ENCODE measurements at regions not wholly inside any gene's neighbourhood (a gene's known extent, or its start where the extent isn't known, plus 50 kb on each side); places are given as distances from the start of the nearest gene placed in this dataset.

DNA sequence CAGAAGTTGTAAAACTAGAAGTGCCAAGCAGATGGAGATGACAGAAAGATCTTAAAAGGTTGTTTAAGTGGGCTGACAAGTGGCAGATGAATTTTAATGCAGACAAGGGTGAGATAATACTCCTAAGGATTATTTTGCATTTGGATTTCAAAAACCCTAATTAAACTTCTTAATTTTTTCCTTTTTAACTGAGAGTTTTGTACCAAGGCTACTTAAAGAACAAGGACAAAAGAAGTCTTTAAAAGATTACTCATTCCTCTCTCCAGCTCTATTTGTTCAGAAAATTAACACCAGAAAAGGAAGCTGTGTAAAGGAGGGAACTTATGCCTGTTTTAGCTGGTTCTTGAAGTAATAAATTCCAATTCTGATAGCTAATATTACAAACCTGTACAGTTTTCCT lies 275.4 kb downstream of the ETNK1 start:
- DNase-seq (ENCODE audit: low read depth in 2 of 2): no peak

DNA sequence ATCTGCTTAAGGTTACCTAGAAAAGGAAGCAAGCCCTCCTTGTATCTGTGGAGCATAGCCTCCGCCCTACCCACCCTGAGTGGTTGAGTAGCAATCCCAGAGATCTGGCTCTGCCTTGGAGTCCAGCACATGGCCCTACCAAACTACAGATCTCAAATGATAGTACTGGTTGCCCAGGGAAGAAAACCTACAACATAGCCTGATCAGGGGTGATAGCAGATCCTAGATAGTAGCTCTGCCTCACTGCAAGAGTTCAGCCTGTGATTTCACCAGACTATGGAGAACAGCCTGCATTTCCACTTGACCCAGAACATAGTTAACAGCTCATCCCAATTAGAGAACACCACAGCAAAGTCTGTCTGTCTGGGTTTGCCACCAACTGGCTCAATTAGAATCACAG lies 279.5 kb downstream of the ETNK1 start:
- DNase-seq (ENCODE audit: low read depth in 2 of 2): no peak

DNA sequence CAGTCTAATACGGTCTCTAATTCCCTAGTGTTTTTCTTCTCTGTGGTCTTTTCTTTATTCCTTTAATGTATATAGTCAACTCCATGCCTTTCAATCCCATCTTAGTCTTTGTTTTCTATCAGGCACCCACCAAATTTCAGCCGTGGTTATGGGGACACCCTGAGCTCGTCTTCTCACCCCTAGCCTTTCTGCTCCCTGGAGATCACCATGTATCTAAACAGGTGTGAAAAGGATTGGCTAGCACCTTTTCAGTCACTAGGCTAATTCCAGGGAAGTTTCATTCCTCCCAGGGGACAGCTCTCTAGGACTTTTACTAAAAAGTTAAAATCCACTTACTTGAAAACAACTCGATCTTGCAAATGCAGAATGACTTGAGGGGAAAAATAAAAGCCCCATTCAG lies 291.3 kb downstream of the ETNK1 start:
- DNase-seq (ENCODE audit: low read depth in 2 of 2): no peak

DNA sequence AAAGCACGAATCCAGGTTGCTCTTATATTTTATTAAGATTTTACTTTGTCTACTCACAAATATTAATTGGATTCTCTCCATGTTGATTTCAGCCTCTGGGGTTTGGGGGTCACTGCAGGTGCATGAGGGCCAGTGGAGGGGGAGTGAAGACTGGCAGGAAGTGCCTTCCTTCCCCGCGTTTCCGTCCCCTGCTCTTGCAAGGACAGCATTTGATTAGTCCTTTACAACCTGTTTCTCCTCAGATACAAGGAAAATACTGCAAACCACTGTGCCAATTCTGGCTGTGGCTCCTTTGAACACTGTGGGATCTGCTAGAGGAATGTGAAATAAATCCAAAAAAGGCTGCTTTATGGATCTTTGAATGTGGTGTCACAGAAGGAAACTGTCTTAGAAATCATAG lies 291.8 kb downstream of the ETNK1 start:
- no peak for DNase-seq (ENCODE audit: low read depth in 2 of 2)

DNA sequence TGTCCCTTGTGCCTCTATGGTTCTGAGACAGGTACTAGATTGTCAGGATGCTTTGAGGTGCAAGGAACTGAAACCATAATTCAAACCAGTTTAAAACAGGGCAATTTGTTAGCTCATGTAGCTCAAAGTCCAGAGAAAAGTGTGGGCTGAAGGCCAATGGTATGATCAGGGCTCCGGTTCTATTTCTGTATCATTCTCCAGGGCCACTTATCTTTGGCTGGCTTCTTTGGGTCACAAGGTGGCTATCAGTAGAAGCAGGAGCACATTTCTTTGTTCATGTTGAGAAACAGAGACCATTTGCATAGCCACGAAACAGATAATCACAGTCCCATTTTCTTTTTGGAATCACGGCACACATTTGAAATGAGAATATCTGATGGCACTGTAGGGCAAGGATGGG lies 294.9 kb downstream of the ETNK1 start:
- DNase-seq (ENCODE audit: low read depth in 2 of 2): no peak

DNA sequence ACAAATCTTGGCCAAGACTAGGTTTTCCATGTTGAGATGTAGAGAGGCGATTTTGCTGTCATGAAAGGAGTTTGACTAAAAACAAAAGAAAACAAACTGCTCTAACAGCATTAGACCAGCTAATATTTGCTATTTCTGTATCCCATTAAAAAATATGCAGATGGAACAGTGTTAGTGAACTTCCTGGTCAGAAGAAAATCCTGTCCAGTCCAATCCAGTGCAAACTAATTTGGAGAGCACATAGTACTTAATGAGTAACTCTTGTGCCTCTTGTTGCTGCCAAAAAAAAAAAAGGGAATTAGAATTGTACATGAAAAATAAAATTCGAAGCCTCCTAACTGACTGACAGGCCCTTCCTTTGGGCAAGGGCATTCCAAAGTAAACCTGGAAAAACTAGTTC lies 298.8 kb downstream of the ETNK1 start:
- DNase-seq (ENCODE audit: low read depth in 2 of 2): no peak

DNA sequence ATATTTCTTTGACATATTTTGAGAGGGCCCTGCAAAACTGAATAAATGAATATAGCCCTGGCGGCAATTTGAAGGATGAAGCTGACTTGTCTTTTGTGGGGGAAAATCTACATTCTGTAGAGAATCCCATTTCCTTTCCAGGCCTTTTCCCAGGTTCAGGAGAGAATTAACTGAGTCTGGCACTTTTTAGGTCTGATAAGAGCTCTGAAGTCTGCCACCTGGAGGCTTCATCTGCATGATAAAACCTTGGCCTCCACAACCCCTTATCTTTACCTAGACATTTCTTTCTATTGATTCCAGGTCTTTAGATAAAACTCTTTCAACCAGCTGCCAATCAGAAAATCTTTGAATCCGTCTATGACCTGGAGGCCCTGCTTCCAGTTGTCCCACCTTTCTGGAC lies 299.4 kb downstream of the ETNK1 start:
- DNase-seq (ENCODE audit: low read depth in 2 of 2): no peak

DNA sequence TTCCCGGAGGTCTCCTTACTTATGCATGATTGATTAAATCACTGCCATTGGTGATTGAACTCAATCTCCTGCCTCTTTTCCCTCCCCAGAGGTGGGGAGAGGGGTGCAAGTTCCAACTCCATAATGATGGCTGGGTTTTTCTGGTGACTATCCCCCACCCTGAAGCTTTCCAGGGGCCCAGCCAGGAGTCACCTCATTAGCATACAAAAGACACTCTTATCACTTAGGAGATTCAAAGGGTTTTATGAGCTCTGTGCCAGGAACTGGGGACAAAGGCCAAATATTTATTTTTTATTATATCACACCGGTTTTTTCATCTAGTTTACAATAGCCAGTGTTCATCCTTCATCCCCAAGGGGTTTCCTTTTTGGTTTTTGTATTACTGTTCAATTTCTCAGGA lies 300.7 kb downstream of the ETNK1 start:
- DNase-seq (ENCODE audit: low read depth in 2 of 2): no peak

DNA sequence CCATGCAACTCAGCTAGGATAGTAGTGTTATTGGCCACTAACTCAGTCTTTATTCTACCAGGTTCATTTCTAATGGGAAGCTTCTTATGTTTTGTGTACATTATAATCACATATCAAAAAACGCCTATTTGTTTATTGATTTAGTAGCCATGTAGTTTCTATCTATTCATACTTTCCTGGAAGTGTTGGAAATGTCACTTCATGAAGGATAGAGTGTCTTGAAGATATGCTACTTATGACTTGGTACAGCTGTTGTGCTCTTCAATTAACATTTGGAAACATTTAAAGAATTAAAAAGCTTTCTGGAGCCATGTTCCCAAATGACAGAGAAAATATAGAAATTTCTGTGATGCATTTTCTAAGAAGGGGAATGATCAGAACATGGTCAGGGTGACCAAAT lies 307.5 kb downstream of the ETNK1 start:
- DNase-seq (ENCODE audit: low read depth in 2 of 2): no peak

DNA sequence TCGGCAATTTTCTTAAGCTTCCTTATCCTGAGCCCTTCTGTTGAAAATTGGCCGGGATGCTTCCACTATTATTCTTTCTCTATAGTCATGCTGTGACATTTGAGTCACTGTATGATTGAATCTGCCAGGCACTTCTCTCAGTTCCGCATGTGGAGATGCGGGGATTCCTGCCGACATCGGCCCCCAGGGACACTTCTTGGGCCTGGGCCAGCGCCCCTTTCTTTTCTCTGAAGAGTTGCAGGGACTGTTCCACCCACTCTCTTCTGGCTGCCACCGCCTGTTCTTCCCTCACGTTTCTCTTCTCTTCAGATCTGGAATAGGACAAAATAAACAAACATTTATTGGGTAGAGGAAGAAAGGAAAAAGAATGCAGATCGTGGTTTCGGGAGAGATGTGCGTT lies 310.1 kb downstream of the ETNK1 start:
- DNase-seq (ENCODE audit: low read depth in 2 of 2): no peak

DNA sequence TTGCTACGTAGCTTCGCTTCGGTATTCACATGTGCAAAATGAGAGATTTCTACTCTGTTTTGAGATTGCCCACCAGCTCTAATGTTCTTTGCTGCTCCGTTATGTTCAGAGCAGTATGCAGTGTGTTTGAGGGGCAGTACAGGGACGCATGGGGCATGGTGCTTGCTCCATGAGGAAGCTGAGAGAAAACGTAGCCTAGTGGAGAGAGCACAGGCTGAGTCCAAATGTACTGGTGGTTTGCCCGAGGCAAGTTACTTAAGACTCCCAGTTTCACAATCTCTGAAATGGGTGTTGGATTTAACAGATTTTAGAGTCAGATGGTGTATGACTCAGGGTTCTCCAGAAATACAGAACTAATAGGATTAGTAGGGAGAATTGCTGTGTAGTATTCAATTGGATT lies 310.5 kb downstream of the ETNK1 start:
- DNase-seq (ENCODE audit: low read depth in 2 of 2): no peak

DNA sequence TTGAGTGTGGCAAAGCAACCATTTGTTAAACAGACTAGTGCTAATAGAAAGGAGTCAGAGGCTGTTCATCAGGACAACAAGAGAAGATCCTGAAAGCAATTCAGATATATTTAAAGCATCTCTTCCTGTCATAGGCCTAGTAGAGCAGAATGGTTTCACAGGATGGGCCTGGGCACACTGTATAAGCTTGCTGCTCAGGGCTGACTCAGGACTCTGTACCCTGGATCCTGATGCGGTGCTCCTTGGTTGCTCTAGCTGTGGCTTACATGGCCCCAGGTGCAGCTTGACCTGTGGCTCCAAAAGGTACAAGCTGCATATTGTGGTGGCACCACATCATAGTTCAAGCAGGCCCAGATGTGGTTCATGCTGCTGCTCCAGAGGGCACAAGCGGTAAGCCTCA lies 313.4 kb downstream of the ETNK1 start:
- DNase-seq (ENCODE audit: low read depth in 2 of 2): no peak

DNA sequence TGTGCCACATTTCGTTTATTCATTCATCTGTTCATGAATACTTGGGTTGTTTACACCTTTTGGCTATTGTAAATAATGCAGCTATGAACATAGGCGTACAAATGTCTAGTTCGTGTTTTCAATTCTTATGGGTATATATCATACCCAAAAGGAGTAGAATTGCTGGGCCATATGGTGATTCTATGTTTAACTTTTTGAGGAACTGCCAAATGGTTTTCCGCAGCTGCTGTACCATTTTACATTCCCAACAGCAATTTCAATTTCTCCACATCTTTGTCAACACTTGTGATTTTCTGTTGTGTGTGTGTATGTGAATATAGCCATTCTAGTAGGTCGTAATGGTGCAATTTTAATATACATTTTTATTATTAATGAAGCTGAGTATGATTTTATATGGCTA lies 326.2 kb downstream of the ETNK1 start:
- no peak for DNase-seq (ENCODE audit: low read depth in 2 of 2)

DNA sequence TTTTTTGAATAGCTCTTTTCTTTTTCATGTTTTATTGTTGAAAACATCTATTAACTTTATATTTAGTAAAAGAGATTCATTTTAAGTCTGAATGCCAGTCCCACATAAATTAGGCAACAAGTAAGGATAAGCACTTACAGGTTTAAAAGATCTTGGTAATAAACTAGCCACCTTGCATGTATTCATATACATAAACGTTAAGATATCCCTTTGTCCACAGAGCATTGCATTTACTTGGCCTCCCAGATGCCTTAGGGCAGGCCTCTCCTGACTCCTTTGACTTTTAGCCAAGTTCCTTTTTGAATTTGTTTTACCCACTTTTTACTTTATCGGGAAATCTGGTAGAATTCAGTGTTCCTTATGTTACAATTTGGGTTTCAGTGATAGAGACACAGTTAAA lies 331.7 kb downstream of the ETNK1 start:
- no peak for DNase-seq (ENCODE audit: low read depth in 2 of 2)

DNA sequence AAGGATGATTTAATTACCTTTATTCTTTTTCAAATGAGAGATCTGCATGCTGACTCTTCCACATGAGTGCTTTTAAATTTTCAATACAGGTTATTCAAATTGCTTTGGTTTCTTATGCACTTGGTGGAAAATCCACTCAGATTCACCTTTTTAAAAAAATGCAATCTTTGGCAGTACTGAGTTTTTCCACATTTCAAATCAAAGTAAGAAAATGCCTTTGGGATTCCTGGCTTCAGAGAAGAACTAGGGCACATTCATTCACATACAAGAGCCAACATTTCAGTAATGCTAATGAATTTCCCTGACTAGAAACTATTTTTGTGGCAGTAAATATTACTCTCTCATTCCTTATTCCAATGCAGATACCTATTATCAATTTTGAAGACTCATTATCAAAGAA lies 342.2 kb downstream of the ETNK1 start:
- no peak for DNase-seq (ENCODE audit: low read depth in 2 of 2)

DNA sequence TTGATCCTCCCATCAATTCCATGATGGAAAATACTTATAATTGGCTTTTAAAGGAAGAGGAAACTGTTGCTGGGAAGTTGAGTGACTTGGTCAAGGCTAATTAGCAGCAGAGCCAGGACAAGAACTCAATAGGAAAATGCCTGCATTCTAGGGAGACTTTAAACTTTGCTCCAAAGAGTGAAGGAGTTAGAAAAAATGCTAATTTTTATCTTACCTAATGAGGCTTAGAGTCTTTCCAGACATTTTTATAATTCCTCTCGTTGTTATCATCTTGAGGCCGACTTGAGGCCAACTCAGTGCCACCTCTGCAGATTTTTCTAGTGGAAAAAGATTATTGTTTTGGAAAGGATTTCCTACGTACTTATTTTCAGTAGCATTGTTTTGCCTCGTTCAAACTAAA lies 344.6 kb downstream of the ETNK1 start:
- DNase-seq (ENCODE audit: low read depth in 2 of 2): no peak

DNA sequence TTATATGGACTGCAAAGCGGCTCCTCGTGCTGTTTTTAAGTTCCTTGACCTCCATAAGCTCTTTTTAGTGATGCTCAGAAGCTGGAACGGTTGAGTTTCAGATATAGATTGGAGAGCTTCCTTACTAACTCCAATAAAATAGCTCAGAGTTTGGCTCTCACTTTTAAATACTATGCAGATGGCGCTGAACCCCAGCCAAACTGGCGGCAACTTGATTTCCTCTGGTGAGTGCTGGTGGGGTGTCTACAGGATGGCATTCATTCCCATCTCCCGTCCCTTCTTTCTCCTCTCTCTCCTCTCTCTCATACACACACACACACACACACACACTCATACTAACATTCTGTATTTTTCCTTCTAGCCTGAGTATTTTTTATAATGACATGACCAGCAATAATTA lies 346.3 kb downstream of the ETNK1 start:
- DNase-seq (ENCODE audit: low read depth in 2 of 2): no peak

DNA sequence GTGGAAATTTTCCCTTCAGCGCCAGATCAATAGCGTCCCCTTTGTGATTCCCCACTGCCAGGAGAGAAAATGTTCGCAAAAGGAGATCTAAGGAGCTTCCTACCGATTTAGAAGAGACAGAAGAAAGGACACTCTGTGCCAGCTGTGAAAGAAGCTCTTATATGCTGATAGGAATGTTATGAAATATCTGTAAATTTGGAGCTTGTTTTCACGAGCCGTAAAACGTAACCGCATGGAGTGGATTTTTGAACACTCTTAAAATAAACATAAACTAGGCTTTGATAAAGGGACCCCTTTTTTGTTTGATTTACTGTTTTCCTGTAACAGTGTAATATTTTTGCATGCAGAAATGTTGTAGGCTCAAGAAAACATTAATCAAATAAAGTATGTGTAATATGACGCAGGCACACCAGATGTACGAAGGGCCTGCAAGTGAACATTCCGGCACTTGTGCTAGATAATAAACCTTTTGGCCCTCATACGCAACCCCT lies 346.8 kb downstream of the ETNK1 start:
- peak in 1 of 2 experiments; percentile 22 for DNase-seq (ENCODE audit: low read depth in 2 of 2)

DNA sequence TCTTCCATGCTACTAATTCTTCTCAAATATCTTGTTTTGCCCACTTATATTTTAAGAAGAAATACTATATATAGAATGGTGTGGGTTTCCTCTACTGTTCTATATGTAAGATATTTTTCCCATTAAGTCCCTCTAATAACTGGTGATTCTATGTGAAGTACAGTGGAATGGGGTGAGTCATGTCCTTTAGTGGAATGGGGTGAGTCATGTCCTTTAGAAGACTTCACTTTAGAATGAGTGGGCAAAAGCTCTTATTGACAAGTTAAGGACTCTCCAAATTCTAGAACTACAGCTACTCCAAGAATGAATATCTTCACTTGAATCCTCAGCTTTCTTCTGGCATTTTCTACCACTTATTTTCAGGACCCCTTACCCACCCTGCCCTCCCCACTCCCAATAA lies 349.9 kb downstream of the ETNK1 start:
- peak; percentile 70 for DNase-seq (ENCODE audit: low read depth in 2 of 2)

DNA sequence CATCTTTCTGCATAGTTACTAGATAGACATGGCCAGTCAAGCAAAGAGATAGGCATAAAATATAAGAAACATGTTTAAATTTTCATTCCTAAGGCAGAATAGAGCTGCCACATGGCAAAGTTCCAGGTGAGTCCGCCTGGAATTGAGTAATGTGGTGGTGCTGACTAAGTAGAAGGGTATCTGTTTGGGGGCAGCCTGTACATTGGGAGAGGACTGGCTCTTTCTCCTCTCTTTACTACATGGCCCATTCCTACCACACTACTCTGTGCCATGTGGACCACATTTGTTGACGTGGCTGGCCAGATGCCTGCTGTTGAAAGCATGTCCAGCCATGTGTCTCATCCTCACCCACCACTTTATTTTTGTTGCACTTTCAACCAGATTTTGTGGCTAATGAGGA lies 354.0 kb downstream of the ETNK1 start:
- peak; percentile 91 to 92 for DNase-seq (ENCODE audit: low read depth in 2 of 2)

DNA sequence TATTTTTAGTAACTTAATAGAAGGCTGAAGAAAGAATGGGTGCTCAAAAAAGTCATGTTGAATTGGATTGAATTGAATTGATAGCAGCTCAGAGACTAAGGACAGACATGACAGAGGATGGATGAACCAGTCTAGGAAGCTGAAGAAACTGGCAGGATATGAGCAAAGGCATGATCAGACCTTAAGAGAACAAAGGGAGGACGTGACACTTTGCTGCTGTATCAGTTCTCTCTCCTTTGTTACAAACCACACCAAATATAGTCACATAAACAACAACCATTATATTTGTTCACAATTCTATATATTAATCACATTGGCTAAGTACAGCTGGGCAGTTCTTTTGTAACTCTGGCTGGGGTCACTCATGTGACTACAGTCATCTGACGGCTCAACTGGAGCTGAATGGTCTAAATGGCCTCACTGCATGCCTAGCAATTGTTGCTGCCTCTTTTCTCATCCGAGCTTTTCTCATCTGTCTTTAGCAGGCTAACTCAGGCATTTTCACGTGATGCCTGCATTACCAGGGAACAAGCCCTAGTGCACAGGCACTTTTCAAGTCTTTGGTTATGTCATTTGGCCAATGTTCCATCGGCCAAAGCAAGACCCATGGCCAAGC lies 355.0 kb downstream of the ETNK1 start:
- DNase-seq (ENCODE audit: low read depth in 2 of 2): no peak

DNA sequence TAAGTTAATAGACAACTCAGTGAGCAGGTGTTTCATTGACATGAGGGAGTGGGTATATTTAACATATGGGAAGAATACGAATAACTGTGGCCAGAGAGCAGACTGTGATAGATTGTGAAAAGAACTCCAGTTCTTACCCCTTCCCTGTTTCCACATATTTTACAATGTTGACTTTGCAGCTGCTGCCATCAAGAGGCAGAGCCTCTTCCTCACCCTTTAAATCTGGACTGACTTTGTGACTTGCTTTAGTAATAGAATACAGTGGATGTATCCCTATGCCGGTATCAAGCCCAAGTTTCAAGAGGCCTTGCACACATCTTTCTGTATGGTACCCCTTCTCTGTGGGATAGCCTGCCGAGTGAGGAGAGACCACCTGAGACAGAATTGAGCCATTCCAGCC lies 356.7 kb downstream of the ETNK1 start:
- no peak for DNase-seq (ENCODE audit: low read depth in 2 of 2)

DNA sequence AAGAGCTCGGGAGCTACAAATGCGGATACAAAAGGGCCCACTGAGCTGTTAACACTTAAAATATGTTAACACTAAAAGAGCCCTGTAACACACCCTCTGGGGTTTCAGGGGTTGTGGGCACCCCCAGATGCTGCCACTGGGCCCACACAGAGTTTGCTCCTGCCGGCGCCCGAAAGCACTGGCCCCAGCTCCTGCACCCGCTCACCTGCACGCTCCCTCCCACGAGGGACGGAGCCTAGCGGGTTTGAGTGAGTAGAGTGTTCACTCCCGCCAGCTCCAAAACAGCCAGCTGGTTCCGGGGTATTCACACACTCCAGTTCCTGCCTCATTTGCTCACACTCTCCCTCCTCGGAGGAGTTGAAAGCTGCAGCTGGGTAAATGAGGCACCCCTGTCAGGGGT lies 357.7 kb downstream of the ETNK1 start:
- no peak for DNase-seq (ENCODE audit: low read depth in 2 of 2)

DNA sequence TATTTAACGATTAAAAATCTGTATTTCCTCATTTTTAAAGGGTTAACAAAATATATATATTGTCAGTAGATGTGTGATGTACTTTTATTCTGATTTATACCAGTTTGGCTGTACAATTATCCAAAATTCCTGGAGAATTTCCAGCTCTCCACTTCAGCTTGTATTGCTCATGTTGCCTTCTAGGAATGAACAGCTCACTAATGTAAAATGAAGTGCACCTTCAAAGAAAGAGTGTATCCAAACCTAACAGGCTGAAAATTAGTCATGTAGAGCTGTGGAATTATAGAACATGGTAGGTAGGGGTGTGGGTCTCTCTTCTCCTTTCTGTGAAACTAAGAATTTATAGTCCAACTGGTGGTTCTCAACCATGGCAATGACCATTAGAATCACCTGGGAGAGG lies 362.0 kb downstream of the ETNK1 start:
- DNase-seq (ENCODE audit: low read depth in 2 of 2): no peak

DNA sequence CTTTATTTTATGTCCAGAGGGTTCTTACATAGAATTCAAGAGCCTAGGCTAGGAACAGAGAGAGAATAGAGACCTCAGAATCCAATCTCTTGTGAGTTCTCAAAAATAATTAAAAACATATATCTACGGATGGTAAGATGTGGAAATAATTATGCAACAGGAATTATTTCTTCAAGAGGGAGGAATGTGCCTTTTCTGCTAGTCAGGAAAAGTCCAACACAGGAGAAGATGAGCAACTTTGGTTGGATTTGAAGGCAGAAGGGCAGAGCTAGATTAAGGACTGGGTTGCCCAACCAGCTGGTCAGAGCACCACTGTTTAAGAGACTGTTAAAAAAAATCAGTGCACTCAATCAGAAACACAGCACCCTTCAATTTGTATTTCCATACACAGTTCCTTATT lies 365.5 kb downstream of the ETNK1 start:
- DNase-seq (ENCODE audit: low read depth in 2 of 2): no peak

All from fibroblast of skin of left quadriceps (primary cell).